GM19023 (cell line): ENCODE measurements at regions not wholly inside any gene's neighbourhood (a gene's known extent, or its start where the extent isn't known, plus 50 kb on each side); places are given as distances from the start of the nearest gene placed in this dataset.
"Not testable (repeated sequence)": the region's sequence is repeated elsewhere in the genome, so short reads cannot be mapped to it uniquely, and the experiment has no call there.

ENCODE experiments used
- ATAC-seq: cut with Tn5 transposase; IDR thresholded peaks from one replicate; pipeline ENCODE4 v1.9.1; 2021; ENCODE audit warnings: mild to moderate bottlenecking, moderate library complexity; ENCODE audit not compliant: unreplicated experiment

DNA sequence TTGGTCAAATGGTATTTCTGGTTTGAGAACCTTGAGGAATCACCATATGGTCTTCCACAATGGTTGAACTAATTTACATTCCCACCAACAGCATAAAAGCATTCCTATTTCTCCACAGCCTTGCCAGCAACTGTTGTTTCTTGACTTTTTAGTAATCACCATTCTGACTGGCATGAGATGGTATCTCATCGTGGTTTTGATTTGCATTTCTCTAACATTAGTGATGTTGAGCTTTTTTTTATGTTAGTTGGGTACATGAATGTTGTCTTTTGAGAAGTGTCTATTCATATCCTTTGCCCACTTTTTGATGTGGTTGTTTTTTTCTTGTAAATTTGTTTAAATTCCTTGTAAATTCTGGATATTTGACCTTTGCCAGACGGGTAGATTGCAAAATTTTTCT lies 679.7 kb downstream of the METTL15 start:
- not testable (repeated sequence) for ATAC-seq

GRCh38 chr11:28777126-28777525 lies 668.9 kb downstream of the METTL15 start:
- ATAC-seq, result no peak

- ATAC-seq, result no peak
These were observed 665.4 kb downstream of the METTL15 start for GRCh38 chr11:28773606-28774005.

GRCh38 chr11:28770806-28771205 lies 662.6 kb downstream of the METTL15 start:
- no peak for ATAC-seq

GRCh38 chr11:28767574-28767973 lies 659.4 kb downstream of the METTL15 start:
- no peak for ATAC-seq

DNA sequence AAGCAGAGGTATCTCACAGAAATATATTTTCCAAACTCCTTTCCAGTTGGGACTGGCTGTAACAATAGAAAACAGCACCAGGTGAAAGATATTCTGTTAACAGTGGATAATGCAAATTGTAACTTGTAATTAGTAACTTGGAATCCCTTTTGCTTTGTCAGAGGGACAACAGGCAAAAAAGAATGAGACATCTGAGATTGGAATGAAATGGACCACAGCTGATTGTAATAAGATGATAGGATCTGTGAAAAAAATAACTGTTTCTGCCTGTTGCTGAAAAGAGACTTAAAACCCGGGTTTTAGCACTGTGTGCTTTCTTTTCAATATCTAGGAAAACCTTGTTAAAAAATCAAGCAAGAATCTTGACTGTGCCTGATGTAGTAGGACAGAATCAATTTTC lies 655.7 kb downstream of the METTL15 start:
- ATAC-seq, result no peak

DNA sequence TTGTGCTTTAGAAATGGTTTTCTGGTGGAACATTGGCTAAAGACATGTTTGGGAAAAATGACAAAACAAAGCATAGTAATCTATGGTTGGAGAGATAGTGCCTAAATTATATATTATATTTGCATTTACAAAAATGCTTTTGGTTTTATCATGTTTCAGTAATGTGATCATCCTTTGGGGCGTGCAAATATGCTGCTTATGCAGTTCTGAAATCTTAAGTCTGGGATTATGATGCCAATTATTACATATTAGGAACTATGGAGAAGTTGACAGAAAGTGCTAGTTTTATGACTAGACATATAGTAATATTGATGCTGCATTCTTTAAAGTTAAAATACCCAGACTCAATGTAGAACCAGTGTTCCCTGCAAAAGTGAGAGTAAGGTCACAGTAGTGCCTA lies 655.0 kb downstream of the METTL15 start:
- ATAC-seq, result no peak

GRCh38 chr11:28760676-28761390 lies 652.6 kb downstream of the METTL15 start:
- no peak for ATAC-seq

DNA sequence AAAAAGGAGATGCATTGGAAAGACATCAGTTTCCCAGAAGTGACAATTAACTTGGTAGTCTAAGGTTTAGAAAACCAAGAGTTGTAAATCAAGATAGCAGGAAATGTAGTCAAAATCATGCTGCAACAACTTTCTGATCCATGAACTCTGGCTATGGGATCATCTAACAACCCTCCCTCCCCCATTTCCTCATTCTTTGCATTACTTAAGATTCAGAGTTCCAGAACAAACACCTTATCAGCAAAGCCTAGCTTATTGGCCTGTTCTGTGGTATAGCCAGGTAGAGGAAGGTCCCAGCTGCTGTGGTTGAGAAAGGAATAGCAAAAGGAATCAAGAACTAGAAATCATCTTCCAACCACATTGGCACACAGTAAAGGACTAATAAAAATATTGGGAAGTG lies 651.1 kb downstream of the METTL15 start:
- no peak for ATAC-seq

DNA sequence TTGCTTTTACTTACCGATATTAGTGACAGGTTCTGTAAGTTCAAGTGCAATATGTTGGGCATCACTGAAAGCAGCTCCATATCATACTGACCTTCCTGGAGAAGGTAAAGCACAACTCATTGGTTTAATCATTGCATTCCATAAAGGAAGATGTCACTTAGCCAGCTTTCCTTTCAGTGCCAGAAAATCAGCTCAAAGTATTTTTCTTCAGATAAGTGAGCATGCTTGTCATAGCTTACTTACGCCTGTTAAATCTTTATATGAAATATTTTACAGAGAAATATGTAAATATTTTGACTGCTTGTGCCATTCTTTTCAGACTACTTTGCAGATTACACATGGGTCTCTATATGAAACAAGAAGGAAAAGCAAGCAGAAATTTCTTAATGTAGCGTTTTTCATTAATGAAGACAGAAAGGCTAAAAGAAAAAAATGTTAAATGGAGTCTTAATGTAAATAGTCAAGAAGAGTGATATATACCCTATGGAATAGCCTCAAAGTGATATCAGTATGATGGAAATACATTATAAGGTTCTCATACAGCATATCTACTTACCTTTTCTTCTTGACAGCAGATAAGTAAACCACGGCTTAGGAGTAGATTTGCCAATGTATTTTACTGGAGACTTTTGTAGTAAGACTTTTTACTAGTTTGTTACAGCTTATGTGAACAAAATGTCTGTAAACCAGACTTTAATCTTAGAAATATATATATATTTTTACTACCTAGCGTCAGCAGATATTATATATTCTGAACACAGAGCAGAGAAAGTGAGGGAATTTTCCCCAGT lies 649.7 kb downstream of the METTL15 start:
- ATAC-seq, result no peak

GRCh38 chr11:28756977-28757376 lies 648.8 kb downstream of the METTL15 start:
- no peak for ATAC-seq

GRCh38 chr11:28743061-28743550 lies 634.9 kb downstream of the METTL15 start:
- no peak for ATAC-seq

GRCh38 chr11:28739489-28740280 lies 631.5 kb downstream of the METTL15 start:
- no peak for ATAC-seq

GRCh38 chr11:28738549-28738948 lies 630.4 kb downstream of the METTL15 start:
- ATAC-seq, result no peak

DNA sequence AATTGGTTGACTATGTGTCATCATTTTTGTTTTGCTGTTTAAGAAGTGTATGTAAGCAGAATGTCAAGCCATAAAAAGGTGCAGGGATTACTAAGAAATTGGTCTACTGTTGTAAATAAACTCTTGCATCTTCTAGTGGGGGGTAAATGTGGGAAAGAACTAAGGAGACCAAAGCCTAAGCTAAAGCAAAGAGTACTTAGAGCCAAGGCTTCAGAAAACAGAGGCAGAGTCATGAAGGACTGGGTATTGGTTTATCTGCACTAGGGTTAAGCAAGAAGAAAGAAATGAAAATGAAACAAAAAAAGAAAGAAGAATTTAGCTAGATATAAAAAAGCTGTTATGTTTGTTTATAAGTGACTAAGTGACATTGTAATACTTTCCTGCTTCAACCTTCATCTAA lies 628.1 kb downstream of the METTL15 start:
- ATAC-seq, result no peak

GRCh38 chr11:28735511-28735910 lies 627.3 kb downstream of the METTL15 start:
- ATAC-seq, result no peak

DNA sequence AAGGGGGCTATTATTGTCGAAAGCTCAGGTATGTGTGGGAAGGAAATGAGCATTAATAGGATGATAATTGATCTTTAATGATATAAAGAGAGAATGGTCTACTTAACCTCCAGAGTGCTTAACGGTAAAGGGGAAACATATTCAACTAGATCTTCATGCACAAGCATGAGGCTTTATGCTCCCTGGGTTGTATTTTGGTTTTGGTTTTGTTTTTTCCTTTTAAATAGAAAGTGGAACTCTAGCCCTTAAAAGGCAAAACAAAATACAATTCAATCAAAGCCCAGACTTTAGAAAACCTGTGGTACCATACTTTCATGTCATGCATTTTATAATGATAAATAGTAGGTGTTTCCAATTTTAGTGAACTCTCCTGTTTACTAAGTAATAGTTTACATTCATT lies 622.7 kb downstream of the METTL15 start:
- no peak for ATAC-seq

DNA sequence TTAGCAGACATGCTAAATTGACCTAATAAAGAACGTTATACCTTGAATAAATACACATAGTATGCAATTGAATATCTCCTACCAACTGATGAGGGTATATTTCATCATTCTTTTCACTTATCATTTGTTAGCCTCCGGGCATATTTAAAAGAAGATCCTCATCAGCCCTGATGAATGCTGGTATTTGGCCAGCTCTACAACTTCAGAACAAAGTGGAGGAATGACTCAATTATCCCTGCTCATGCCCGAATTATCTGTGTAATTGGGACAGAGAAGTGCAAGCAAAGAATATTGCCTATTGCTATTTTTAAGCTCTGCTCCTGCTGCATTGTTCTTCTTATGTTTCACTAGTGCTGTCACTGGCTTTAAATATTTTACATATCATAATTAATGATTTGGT lies 622.1 kb downstream of the METTL15 start:
- ATAC-seq, result no peak

- no peak for ATAC-seq
These were observed 621.2 kb downstream of the METTL15 start for GRCh38 chr11:28729339-28729738.

- ATAC-seq, result no peak
These were observed 620.5 kb downstream of the METTL15 start for GRCh38 chr11:28728666-28729065.

DNA sequence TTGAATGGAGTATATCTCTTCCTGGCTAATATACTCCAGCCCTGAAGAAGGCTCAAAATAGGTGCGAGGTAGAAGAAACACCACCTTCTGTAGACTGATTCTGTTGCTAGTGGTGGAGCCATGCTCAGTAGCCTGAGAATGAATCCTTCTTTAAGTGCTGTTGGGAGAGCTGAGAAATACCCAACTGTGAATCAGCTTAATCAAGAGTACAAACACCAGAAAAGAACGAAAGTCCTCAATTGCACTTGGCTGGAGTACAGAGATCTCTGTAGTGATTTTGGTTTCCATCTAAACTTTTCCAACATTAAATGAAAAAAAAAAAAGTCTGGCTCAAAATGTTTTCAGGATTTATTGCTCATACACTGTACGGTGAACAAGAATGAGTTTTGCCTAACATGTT lies 619.1 kb downstream of the METTL15 start:
- ATAC-seq, result no peak
